ENCODE measurements at regions not wholly inside any gene's neighbourhood (a gene's known extent, or its start where the extent isn't known, plus 50 kb on each side); places are given as distances from the start of the nearest gene placed in this dataset.
"Not testable (repeated sequence)": the region's sequence is repeated elsewhere in the genome, so short reads cannot be mapped to it uniquely, and the experiment has no call there.

DNA sequence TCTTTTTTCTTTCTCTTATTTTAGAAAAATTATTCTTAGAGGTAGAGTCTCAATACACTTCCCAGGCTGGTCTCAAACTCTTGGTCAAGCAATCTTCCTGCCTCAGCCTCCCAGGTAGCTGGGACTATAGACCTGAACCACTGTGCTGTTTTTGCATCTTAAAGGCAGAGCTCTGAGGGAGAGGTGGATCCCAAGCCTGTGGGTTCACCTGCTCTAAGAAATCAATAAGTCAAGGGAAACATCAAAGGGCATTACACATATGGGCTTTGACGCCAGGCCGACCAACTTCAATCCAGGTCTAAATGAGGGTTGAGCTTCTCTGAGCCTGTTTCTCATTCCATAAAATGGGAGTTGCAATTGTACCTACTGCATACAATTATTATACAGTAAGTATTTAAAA lies 223.9 kb downstream of the LY86 start:
- no peak for DNase-seq (ENCODE audit: low spot score)

DNA sequence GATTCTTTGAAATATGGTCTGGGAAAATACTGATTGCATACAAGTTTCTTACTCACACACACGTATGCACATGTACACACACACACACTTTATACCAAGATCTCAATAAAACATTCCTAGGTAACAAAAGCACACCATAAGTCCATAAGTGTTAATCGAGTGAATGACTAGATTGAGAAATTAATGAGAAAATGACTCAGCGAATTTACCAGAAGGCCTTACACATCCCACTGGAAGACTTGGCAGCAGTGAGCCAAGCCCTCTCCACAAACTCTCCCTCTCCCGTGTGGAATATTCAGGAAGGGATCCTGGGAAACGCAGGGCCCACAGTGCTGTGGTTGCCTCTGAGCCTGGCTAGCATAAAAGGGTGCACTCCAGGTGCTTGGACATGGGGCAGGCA lies 227.2 kb downstream of the LY86 start:
- no peak for DNase-seq (ENCODE audit: low spot score)

DNA sequence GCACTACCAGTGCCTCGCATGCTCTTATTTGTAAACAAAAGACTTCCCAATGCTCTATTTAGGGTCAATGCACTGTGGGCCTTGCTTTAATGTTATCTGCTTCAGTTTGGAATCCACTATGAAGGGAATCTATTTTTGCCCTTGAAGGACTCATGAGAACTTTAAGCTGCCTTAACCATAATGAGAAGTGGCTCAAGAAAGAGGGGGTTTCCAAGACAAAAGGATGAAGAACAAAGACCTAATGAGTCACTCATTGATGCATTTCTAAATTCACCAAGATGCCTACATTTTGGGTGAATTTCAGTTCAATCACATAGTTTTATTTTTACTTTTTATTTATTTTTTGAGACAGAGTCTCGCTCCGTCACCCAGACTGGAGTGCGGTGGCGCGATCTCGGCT lies 228.2 kb downstream of the LY86 start:
- no peak for DNase-seq (ENCODE audit: low spot score)

DNA sequence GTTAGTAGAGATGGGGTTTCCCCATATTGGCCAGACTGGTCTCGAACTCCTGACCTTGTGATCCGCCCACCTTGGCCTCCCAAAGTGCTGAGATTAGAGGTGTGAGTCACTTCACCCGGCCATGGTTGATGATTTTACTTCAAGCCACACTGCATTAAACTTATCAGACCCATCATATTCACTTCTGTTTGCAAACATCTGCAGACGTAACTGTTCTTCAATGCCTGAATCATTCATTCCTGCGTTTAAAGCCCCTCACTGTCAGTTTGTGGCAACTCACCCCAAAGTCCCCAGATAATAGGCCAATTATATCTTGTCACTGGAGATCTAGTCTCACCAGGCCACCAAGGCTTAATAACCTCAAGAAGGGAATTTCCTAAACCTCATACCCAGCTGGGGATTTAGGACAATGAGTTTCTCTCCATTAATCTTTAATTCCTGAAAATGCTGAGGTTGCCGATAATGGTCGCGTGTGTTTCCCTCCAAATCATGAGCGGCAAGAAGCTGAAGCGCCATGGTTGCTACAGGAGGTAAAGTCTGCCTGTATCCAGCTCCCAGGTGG lies 229.6 kb downstream of the LY86 start:
- DNase-seq (ENCODE audit: low spot score) = no peak

DNA sequence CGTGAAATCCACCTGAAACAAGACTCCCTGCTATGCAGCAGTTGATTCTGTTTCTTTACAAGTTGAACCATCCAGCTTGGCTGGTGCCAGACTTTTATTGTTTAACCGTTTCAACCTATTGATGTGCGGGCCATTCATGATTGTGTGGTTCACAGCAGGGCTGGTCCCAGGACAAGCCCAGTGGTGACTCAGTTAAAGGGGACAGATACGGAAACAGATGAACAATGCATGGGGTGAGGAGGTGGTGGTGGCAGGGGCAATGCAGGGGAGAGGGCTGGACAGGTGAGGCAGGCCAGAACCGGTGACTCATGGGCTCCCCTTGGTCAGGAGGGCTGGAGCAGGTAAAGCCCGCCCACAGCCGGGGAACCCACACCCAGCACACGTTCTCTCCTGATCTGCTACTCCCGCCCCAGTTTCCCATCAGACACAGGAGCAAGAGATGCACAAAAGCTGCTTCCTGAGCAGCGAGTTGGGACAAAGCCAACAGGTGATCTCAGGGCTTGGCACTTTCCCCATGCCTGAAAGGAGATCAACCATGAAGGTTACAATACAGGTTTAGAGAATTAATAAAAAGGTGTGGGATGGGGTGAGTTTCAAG lies 232.2 kb downstream of the LY86 start:
- no peak for DNase-seq (ENCODE audit: low spot score)

DNA sequence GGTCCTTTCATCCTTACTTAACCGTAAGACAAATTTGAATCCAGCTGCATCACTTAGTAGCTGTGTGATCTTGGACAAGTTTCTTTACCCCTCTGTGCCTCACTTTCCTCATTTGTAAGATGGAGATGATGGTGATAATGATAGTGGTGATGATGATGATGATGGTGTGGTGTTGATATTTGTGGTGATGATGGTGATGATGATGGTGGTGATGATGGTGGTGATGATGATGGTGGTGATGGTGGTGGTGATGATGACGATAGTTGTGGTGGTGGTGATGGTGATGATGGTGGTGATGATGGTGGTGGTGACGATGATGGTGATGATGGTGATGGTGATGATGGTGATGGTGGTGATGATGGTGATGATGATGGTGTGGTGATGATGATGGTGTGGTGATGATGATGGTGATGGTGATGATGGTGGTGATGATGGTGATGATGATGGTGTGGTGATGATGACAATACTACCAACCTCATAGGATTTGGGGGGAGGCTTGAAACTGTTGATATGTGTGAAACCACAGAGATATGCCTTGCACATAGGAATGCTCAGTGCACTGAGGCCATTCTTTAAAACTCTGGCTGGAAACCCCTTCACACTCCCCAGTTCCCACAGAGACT lies 233.2 kb downstream of the LY86 start:
- DNase-seq (ENCODE audit: low spot score) = no peak

DNA sequence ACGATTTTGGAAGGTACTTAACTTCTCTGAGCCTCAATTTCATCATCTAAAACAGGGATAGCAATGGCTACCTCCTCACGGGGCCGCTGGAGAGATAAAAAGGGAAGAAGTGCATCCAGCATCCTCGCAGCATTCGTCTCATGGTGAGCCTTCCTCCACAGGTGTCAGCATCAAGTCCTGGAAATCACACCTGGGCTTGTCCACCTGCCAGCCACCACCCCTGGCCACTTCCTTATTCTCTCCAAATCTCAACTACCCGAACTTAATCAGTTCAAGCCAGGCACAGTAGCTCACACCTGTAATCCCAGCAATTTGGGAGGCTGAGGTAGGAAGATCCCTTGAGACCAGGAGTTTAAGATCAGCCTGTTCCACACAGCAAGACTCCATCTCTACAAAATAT lies 234.5 kb downstream of the LY86 start:
- no peak for DNase-seq (ENCODE audit: low spot score)

DNA sequence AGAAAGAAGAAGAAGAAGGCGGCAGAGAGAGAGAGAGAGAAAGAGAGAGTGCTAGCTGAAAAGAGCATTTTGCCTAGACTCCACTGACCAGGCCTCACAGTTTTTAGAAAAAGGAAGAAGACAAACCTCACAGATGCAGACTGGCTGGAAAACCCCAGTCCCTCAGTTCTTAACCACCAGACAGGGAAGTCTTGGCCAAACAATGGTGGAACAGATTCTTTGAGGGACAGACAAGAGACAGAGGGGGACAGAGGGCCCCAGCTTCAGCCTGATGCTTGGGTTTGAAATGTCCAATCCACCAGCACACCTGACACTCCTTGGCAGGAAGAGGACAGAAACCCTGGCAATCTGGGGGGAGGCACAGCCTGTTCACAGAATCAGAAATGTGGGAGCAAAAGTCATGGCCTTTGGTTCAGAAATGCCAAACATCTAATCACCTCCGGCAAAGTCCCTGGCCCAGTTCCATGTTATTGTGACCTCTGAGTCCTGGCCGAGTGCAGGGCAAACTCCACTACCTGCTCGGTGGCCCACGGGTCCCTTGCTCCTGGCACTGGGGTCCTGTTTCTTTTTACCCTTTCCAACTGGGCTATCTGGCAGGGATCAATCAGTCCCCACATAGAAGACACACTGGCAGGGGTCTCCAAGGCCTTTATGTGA lies 235.2 kb downstream of the LY86 start:
- no peak for DNase-seq (ENCODE audit: low spot score)

DNA sequence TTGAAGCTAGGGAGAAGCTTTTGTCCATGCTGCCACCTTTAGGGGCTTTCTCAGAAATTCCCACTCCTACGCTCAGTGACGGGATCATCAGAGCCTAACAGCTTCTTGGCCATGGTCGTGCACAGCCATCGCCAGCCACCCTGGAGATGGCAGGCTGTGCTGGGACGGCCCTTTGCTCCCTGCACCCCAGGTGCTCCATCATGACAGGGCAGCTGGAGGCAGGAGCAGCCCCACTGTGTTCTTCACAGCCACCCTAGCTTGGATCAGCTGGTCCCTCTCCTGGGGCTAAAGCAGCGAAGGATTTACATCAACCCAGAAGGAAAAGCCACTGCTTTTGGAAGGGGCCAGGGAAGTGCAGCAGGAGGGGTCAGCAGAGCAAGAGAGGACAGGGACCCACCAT lies 235.9 kb downstream of the LY86 start:
- no peak for DNase-seq (ENCODE audit: low spot score)

DNA sequence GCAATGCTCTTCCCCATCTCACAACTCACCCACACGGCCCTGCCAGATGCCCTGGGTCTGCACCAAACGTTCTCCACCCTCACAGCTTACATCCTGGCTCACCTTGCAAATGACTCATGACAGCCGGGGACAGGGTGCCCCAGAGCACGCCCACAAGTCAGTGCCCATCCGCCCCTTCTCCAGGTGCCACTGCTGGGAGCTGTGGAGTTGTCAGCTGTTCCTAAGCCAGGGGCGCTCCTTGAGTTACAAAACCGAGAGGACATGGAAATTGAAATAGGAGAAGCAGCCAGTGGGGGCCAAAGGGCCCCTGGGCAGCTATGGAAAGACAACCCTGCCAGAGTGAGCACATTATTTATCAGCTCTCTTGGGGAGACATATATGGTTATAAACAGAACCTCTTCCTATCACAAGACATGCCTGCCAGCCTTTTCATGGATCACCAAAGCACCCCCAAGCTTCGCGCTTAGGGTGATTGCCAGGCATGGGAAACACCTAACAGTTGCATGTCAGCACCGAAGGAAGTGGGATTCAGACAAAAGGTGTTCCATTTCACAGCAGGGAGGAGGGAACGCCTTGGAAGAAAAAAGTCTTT lies 236.8 kb downstream of the LY86 start:
- DNase-seq (ENCODE audit: low spot score) = no peak

DNA sequence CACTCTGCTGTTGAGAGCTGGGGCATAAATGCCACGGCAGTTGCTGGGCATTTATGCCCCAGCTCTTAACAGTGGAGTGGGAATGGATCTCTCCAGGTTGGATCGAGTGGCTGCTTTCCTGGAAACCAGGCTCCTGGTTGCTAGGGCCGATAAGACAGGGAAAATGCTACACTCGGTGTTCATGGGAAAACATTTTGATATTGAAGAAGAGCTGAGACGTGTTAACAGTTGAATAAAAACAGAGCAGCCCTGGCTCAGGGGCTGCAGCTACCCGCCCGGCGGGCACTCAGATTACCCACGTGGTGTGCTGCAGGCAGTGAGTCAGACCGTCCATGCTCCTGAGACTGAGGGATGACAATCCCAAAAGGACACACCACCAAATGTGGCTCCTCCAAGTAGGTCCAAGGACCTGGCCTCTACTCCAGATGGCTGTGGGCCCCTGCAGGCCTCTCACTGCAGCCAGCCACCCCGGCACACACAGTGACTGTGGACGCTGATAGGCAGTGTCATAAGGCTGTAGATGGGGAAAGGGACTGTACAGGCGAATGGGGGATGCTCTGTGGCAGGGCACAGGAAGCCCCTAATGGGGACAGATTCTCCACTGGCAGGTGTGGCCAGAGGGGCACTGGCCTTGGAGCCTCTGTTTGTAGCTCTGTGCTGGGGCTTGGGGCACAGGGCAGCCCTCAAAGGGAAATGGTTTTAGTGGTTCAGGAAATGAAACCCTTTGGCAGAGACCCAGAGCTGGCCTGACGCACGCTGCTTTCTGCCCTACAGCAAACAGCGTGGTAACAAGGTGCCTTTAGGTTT lies 237.8 kb downstream of the LY86 start:
- DNase-seq (ENCODE audit: low spot score) = peak; percentile 28

DNA sequence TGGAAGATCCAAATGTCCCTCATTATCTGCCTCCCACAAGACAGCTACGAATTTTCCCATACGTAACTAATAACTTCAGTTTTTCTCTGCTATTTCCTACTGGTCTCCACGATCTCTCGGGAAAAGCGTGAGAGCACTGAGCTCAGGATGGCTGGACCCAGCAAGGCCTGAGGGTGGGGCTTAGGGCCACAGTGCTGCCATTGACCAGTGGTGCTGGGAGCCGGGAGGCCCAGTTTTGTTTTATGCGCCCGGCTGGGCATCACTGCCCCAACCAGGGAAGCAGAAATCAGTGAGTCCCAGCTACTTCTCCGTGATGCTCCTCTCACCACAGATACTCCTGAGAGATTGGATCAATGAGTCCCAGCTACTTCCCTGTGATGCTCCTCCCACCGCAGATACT lies 238.4 kb downstream of the LY86 start:
- DNase-seq (ENCODE audit: low spot score) = no peak

DNA sequence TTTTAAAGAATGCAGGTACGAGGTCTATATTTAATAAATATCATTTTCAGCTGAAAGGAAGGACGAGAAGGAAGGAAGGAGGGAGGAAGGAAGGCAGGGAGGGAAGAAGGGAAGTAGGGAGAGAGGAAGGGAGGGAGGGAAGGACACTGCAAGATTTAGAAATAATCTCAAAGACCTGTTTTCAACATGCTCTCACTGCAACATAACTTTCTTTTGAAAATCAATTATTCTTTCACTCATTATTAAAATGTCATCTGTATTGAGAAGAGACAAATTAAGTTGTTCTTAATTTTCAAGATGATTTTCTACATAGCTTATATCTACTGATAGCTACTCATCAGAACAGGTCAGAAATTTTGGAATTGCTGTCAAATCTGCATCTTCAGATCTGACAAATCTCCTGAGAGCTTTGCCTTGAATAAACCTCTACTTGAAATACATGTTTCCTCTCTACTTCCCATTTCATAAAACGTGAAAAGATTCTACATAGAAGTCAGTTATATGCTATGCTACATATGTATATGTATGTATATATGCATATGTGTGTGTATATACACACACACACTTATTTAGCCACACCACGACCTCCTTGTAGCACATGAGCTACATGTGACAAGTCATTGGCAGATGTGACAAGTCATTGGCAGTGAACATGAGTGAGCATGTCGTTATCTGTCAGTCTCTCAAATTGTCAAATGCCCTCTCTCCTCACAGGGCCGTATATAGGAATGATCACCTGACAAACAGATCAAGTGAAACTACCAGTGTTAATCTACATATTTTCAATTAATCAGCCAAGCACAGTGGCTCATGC lies 241.6 kb downstream of the LY86 start:
- DNase-seq (ENCODE audit: low spot score) = no peak

DNA sequence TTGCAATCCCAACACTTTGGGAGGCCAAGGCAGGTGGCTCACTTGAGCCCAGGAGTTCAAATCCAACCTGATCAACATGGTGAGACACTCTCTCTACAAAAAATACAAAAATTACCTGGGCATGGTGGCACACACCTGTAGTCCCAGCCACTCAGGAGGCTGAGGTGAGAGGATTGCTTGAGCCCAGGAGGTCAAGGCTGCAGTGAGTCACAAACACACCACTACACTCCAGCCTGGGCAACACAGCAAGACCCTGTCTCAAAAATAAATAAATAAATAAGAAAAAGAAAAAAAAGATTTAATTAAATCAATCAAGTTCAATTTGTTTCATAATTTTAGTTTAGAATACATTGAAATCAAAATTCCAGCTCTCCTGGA lies 242.2 kb downstream of the LY86 start:
- not testable (repeated sequence) for DNase-seq (ENCODE audit: low spot score)

DNA sequence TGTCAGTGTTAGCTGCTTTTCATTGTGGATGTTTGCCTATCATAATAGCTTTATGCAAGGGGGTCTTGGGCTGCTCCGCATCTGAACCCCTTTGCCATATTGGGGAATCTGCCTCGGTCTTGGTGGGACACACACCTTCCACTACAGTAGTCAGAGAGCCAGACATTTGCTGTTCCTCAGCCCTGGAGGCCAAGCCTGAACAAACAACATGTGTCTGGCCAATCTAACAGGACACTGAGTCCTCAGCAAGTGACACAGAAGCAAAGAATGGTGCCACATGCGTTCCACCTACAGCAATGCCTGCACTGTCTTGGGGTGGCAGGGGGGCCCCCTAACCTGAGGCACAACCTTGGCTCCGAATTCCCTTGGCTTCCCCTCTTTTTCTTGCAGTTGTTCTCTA lies 243.9 kb downstream of the LY86 start:
- no peak for DNase-seq (ENCODE audit: low spot score)

DNA sequence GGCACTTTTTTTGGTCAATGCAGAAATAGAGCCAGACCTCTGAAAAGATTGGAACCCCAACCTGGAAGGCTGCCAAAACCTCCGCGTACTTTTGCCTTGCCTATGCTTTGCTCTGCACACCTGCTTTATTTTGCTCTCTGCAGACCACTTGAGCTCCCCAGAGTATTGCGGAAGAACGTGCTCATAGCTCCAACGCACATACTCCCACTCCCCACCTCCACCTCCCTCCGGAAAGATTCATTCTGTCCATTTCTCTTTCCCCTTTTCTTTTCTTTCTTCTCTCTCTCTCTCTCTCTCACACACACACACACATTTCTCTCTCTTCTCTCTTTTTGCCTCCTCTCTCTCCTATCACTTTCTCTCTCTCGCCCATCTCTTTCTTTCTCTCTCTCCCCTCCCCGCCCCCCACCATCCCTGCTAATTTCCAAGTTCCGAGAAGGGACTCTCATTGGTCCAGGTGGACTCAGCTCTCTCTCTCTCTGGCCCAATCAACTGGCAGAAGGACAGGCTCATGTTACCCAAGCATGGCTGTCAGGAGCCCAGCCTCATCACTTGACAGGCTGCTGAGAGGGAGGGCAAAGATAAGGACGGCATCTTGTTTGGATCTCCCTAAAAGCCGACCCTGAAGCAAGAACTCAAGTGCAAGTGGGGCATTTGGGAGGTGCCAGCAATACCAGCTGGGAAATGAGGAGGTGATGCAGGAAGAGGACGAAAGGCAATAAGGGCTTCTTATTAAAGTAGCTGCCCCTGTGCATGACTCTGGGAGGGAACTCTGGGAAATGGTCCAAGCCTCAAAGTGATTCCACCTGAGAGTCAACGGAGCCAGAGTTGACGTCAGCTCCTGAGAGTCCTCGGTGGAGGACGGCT lies 246.1 kb downstream of the LY86 start:
- DNase-seq (ENCODE audit: low spot score) = no peak

DNA sequence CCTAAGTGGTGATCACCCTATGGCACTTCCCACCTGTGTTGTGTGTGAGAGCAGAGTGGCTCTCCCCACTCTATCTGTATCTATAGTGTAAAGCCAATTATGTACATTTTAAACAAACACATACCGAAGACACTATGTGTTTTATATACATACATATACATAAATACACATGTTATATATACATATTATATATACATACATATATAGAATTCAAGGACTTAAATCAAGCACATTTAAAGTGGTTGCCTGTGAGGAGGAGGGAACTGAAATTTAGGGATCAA lies 246.6 kb downstream of the LY86 start:
- no peak for DNase-seq (ENCODE audit: low spot score)

DNA sequence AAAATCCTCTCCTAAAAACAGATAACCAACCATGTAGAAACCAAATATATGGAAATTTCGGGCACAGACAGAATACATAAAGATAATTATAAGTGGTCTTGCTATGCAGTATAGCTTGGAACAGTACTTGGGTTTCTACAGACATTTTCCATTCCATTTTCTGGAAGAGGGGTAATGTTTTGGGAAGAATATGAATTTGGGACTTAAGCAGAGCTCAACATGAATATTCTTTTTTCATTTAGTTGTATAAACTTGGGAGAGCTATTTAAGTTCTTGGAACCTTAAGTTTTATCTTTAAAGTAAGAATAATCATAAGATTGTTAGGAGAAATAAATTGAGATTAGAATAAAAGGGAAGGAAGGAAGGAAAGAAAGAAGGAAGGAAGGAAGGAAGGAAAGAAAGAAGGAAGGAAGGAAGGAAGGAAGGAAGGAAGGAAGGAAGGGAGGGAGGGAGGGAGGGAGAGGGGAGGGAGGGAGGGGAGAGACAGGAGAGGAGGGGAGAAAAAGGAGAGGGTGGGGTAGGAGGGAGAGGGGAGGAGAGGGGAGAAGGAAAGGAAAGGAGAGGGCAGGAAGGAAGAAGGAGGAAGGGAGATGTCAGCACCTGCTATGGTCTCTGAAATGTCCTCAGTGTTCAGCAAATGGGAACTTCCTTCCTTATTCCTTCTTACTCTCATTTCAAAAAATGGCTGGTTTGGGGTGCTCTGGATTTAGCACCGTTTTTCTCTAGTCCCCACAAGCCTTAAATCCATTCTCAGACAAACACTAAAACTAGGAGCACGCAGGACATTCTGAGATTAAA lies 248.3 kb downstream of the LY86 start:
- DNase-seq (ENCODE audit: low spot score) = no peak

DNA sequence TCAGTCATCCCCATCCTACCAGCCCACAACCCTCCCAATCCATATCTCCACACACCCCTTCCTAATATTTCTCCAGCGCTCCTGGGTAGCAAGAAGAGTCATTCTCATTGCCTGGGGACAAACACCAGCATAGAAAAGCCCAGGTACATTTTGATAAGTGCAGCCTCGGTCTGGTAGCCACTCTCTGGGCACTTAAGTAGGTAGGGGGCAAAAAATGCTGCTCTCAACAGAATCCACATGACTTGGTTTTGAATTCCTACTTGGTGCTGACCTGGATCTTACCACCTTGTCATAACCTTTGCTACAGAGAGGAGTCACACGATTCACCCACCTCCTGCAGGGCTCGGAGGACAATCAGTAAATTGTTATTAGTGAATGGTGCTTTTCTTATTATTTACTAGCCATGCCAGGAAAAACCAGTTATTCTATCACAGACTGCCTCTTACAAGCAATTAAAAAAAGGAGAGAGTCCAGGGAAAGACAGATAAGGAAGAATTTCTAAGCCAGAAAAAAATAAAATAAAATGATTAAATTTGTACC lies 249.1 kb downstream of the LY86 start:
- DNase-seq (ENCODE audit: low spot score) = no peak

Measured in kidney capillary endothelial cell (primary cell).